HEK293T (cell line): ENCODE measurements at regions not wholly inside any gene's neighbourhood (a gene's known extent, or its start where the extent isn't known, plus 50 kb on each side); places are given as distances from the start of the nearest gene placed in this dataset.
"Not testable (repeated sequence)": the region's sequence is repeated elsewhere in the genome, so short reads cannot be mapped to it uniquely, and the experiment has no call there.

ENCODE experiments used
- ELF4 ChIP-seq: fragments of 450-650 bp; IDR thresholded peaks from 2 replicates; pipeline ENCODE4 v1.6.1; 2017; ENCODE audit warnings: antibody characterized with exemption
- FOXA1 ChIP-seq: fragments of 450-650 bp; IDR thresholded peaks from 2 replicates; pipeline ENCODE4 v1.6.1; 2016; ENCODE audit warnings: mild to moderate bottlenecking
- L3MBTL2 ChIP-seq: fragments of 450-650 bp; conservative IDR thresholded peaks from 2 replicates; pipeline ENCODE4 v1.6.1; 2016; ENCODE audit warnings: mild to moderate bottlenecking
- NFRKB ChIP-seq: fragments of 450-650 bp; IDR thresholded peaks from 2 replicates; pipeline ENCODE4 v1.6.1; 2016; ENCODE audit warnings: mild to moderate bottlenecking, moderate library complexity
- SP1 ChIP-seq: fragments of 450-650 bp; IDR thresholded peaks from 2 replicates; pipeline ENCODE4 v1.6.1; 2017
- SUZ12 ChIP-seq: fragments of 450-650 bp; IDR thresholded peaks from 2 replicates; pipeline ENCODE4 v1.6.1; 2016; ENCODE audit warnings: mild to moderate bottlenecking
- ZNF384 ChIP-seq: fragments of 450-650 bp; IDR thresholded peaks from 2 replicates; pipeline ENCODE4 v1.6.1; 2016

GRCh38 chr1:120665250-120665577, 58.5 kb upstream of the NBPF26 start:
- not testable (repeated sequence) for TF ChIP-seq ZNF384, SP1, SUZ12, FOXA1, ELF4, NFRKB, L3MBTL2
